GM12865 (cell line): ENCODE measurements at regions not wholly inside any gene's neighbourhood (a gene's known extent, or its start where the extent isn't known, plus 50 kb on each side); places are given as distances from the start of the nearest gene placed in this dataset.

Experiments
- DNase-seq: peaks from one replicate; pipeline ENCODE4 v3.0.0; 2010; ENCODE audit warnings: low read depth
- H3K4me3 ChIP-seq: 2 replicates; pipeline ENCODE4 v1.5.1; 2011; ENCODE audit warnings: mild to moderate bottlenecking, low read depth, low read length, control low read depth
- TF ChIP-seq, protein P1 (sequence below): IDR thresholded peaks from 2 replicates; pipeline ENCODE4 v1.5.1; 2011; ENCODE audit warnings: low read length, control low read depth, low read depth, inconsistent platforms; ENCODE audit not compliant: insufficient read depth; ENCODE audit errors: missing control alignments

GRCh38 chr2:122186761-122187222 is 431.3 kb downstream of the TSN start:
- no peak overlapping the region for H3K4me3 ChIP-seq
- TF ChIP-seq, protein P1, sequence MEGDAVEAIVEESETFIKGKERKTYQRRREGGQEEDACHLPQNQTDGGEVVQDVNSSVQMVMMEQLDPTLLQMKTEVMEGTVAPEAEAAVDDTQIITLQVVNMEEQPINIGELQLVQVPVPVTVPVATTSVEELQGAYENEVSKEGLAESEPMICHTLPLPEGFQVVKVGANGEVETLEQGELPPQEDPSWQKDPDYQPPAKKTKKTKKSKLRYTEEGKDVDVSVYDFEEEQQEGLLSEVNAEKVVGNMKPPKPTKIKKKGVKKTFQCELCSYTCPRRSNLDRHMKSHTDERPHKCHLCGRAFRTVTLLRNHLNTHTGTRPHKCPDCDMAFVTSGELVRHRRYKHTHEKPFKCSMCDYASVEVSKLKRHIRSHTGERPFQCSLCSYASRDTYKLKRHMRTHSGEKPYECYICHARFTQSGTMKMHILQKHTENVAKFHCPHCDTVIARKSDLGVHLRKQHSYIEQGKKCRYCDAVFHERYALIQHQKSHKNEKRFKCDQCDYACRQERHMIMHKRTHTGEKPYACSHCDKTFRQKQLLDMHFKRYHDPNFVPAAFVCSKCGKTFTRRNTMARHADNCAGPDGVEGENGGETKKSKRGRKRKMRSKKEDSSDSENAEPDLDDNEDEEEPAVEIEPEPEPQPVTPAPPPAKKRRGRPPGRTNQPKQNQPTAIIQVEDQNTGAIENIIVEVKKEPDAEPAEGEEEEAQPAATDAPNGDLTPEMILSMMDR: no peak
- DNase-seq: no peak

DNA sequence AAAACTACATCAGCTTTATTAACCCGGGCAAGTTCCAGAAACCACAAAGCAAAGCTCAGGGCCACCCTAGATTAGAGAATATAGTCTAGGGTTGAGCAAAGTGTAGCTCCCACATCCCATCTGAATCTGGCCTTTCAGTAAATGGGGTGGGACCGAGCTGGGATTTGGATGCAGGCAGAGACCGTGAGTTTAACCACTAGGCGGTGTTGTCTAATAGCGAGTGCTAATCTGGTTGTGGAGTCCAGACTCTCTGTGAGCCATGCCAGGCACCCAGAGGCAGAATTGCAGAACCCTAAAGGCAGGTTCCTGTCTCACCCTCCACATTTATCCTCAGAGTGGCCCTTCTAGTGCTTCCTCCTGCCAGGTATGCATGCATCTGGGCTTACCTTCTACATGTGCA is 435.9 kb downstream of the TSN start:
- DNase-seq: peak; percentile 35
- no peak overlapping the region for H3K4me3 ChIP-seq
- TF ChIP-seq, protein P1: peak; percentile 38

- DNase-seq: no peak
These were observed 438.2 kb downstream of the TSN start for GRCh38 chr2:122193622-122194021.

GRCh38 chr2:122194546-122194945 is 439.1 kb downstream of the TSN start:
- TF ChIP-seq, protein P1: no peak
- DNase-seq: no peak
- H3K4me3 ChIP-seq: no peak overlapping the region

More at GRCh38 chr2:122193622-122194021, 438.2 kb downstream of the TSN start:
- no peak overlapping the region for H3K4me3 ChIP-seq
- TF ChIP-seq, protein P1: no peak

DNA sequence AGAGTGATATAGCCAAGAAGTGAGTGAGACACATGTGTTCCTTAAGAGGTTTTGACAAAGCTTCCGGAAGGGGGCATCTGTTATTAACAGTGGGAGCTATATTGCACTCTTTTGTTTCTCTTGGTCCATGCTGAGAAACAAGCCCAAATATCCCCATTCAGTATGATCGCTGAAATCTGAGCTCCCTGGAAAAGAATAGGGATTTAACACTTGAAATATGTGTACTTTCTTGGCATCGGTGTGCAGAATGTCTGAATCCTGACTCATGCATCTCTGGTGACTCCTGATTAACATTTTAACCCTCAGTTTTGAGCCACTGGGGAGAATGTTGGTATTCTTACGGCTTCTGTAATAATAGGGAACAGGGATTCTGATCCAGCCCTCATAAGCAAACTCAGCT is 448.1 kb downstream of the TSN start:
- no peak for DNase-seq
- TF ChIP-seq, protein P1: no peak

GRCh38 chr2:122205641-122206040 is 450.2 kb downstream of the TSN start:
- TF ChIP-seq, protein P1: no peak
- no peak for DNase-seq
- H3K4me3 ChIP-seq: no peak overlapping the region

More for the DNA sequence above, 448.1 kb downstream of the TSN start:
- H3K4me3 ChIP-seq: no peak overlapping the region

DNA sequence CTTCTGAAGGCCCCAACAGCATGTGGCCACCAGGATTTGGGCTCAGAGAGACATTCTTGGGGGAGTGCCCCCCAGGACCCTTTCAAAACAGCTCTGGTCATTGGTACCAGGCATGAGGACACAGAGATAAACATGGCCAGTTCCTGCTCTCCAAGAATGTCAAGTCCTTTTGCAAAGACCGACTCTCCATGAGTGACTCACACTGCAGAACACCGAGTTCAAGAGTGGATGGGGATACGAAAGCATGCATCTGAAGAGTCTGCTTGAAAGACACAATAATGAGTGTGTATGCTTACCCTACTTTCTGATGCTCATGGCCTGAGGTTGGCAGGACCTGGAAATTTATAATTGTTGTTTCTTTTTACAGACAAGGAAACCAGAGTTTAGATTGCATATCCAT is 450.6 kb downstream of the TSN start:
- DNase-seq: no peak
- H3K4me3 ChIP-seq: no peak overlapping the region
- TF ChIP-seq, protein P1: no peak
